ENCODE measurements at regions not wholly inside any gene's neighbourhood (a gene's known extent, or its start where the extent isn't known, plus 50 kb on each side); places are given as distances from the start of the nearest gene placed in this dataset.

GRCh38 chr2:116223912-116224311 is 1590.6 kb upstream of the DDX18 start:
- no peak overlapping the region for H3K4me3 ChIP-seq (ENCODE audit: control insufficient read depth in 2 of 3, extremely low read depth in 1 of 3, insufficient read depth in 2 of 3, low read depth in 1 of 3, low read length in 3 of 3)
- dilution Hi-C loops (cut with MboI; ENCODE audit: extremely low pct_ligation_motif_present, low sequenced_read_pairs) = no loop called here
- H3K36me3 ChIP-seq (ENCODE audit: control insufficient read depth in 2 of 2, extremely low read depth in 1 of 2, insufficient read depth in 2 of 2, low read length in 2 of 2) = no peaks in the 10 kb centered on the region
- no peaks in the 10 kb centered on the region for H3K27me3 ChIP-seq (ENCODE audit: control insufficient read depth, extremely low read depth, insufficient read depth, low read length)
- no peak overlapping the region for H2AFZ ChIP-seq (ENCODE audit: control insufficient read depth, low read length)
- H4K20me1 ChIP-seq (ENCODE audit: control insufficient read depth, extremely low read depth, insufficient read depth, low read length) = no peaks in the 10 kb centered on the region
- no peak for TF ChIP-seq EZH2 (IDR thresholded peaks at IDR 0.05; ENCODE audit: low read length)
- no peak for TF ChIP-seq CTCF (optimal IDR thresholded peaks at IDR 0.05 in 1 of 3, IDR thresholded peaks at IDR 0.05 in 1 of 3, conservative IDR thresholded peaks at IDR 0.05 in 1 of 3; ENCODE audit: extremely low read depth in 1 of 3, insufficient read depth in 2 of 3, low read length in 3 of 3)
- H3K4me2 ChIP-seq (ENCODE audit: control insufficient read depth, extremely low read depth, insufficient read depth, low read depth, low read length) = no peak overlapping the region
- no peak for DNase-seq (ENCODE audit: low read depth, low spot score)
- H3K4me1 ChIP-seq (ENCODE audit: control insufficient read depth, extremely low read depth, insufficient read depth, low read length) = no peaks in the 10 kb centered on the region
- no peak overlapping the region for H3K9ac ChIP-seq (ENCODE audit: control insufficient read depth, extremely low read depth, insufficient read depth, low read length)
- no peak for FAIRE-seq
- H3K27ac ChIP-seq (ENCODE audit: control insufficient read depth, insufficient read depth, low read length) = no peak overlapping the region
- H3K9me3 ChIP-seq (ENCODE audit: control insufficient read depth, low read depth, low read length) = peaks cover 8% of the 10 kb centered on the region
- no peaks in the 10 kb centered on the region for H3K79me2 ChIP-seq (ENCODE audit: control insufficient read depth, insufficient read depth, low read length)
- no peaks in the 10 kb centered on the region for H3K9me1 ChIP-seq (ENCODE audit: control insufficient read depth, extremely low read depth, insufficient read depth, low read length)

GRCh38 chr2:116224610-116225009 is 1589.9 kb upstream of the DDX18 start:
- DNase-seq (ENCODE audit: low read depth, low spot score) = no peak
- Histone ChIP-seq H3K79me2 (ENCODE audit: control insufficient read depth, insufficient read depth, low read length) (no peaks in the 10 kb centered on the region), H3K9me1 (ENCODE audit: control insufficient read depth, extremely low read depth, insufficient read depth, low read length) (no peaks in the 10 kb centered on the region), H3K9ac (ENCODE audit: control insufficient read depth, extremely low read depth, insufficient read depth, low read length) (no peak overlapping the region), H3K4me3 (ENCODE audit: control insufficient read depth in 2 of 3, extremely low read depth in 1 of 3, insufficient read depth in 2 of 3, low read depth in 1 of 3, low read length in 3 of 3) (no peak overlapping the region), H3K36me3 (ENCODE audit: control insufficient read depth in 2 of 2, extremely low read depth in 1 of 2, insufficient read depth in 2 of 2, low read length in 2 of 2) (no peaks in the 10 kb centered on the region), H3K4me1 (ENCODE audit: control insufficient read depth, extremely low read depth, insufficient read depth, low read length) (no peaks in the 10 kb centered on the region), H3K27me3 (ENCODE audit: control insufficient read depth, extremely low read depth, insufficient read depth, low read length) (no peaks in the 10 kb centered on the region), H3K4me2 (ENCODE audit: control insufficient read depth, extremely low read depth, insufficient read depth, low read depth, low read length) (no peak overlapping the region), H4K20me1 (ENCODE audit: control insufficient read depth, extremely low read depth, insufficient read depth, low read length) (no peaks in the 10 kb centered on the region), H3K27ac (ENCODE audit: control insufficient read depth, insufficient read depth, low read length) (no peak overlapping the region), H2AFZ (ENCODE audit: control insufficient read depth, low read length) (no peak overlapping the region), H3K9me3 (ENCODE audit: control insufficient read depth, low read depth, low read length) (peaks cover 8% of the 10 kb centered on the region)
- FAIRE-seq = no peak
- dilution Hi-C loops (cut with MboI; ENCODE audit: extremely low pct_ligation_motif_present, low sequenced_read_pairs) = no loop called here
- TF ChIP-seq CTCF (optimal IDR thresholded peaks at IDR 0.05 in 1 of 3, IDR thresholded peaks at IDR 0.05 in 1 of 3, conservative IDR thresholded peaks at IDR 0.05 in 1 of 3; ENCODE audit: extremely low read depth in 1 of 3, insufficient read depth in 2 of 3, low read length in 3 of 3) (no peak), EZH2 (IDR thresholded peaks at IDR 0.05; ENCODE audit: low read length) (no peak)
